ENCODE measurements at regions not wholly inside any gene's neighbourhood (a gene's known extent, or its start where the extent isn't known, plus 50 kb on each side); places are given as distances from the start of the nearest gene placed in this dataset.

- ChIA-PET CTCF (no interaction called here), POLR2A (no interaction called here)
- TF ChIP-seq ARNT (IDR thresholded peaks at IDR 0.05) = no peak
- no peak for TF ChIP-seq NFRKB (IDR thresholded peaks at IDR 0.05)
- TF ChIP-seq, protein P1, sequence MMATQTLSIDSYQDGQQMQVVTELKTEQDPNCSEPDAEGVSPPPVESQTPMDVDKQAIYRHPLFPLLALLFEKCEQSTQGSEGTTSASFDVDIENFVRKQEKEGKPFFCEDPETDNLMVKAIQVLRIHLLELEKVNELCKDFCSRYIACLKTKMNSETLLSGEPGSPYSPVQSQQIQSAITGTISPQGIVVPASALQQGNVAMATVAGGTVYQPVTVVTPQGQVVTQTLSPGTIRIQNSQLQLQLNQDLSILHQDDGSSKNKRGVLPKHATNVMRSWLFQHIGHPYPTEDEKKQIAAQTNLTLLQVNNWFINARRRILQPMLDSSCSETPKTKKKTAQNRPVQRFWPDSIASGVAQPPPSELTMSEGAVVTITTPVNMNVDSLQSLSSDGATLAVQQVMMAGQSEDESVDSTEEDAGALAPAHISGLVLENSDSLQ (IDR thresholded peaks at IDR 0.05) = no peak
- no peak for TF ChIP-seq LEF1 (IDR thresholded peaks at IDR 0.05; ENCODE audit: borderline replicate concordance)
- DNase-seq (ENCODE audit: extremely low spot score) = no peak
Observed at GRCh38 chr18:78582181-78582709, 397.4 kb upstream of the SALL3 start.

DNA sequence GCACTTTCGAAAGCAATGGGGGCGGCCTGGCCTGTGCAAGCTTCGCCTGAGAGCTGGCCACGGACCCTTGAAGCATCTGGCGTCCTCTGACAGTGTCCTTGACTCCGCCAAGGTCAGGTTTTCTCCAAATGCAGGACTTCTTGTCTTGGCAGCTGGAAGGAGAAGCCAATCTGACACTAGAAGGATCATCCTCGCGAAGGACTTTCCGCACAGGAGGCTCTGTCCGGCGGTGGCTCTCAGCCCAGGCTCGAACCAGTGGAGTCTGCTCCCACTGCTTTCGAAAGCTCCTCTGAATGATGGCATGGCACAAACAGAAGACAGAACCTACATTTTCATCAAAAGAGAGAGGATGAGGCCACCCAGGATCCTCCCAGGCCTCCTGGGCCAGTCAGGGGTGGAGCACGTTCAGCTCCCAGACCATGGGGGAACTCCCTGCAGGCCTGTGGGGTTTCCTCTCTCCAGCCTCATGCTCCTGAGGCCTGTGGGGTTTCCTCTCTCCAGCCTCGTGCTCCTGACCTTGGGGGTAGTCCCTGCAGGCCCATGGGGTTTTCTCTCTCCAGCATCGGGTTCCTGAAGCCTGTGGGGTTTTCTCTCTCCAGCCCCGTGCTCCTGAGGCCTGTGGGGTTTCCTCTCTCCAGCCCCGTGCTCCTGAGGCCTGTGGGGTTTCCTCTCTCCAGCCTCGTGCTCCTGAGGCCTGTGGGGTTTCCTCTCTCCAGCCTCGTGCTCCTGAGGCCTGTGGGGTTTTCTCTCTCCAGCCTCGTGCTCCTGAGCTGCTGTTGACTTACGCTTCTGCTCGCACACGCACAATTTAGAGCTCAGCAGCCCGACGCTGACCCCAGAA is 396.5 kb upstream of the SALL3 start:
- DNase-seq (ENCODE audit: extremely low spot score) = no peak
- ChIA-PET POLR2A (no interaction called here), CTCF (no interaction called here)
- TF ChIP-seq CTBP1 (IDR thresholded peaks at IDR 0.05; ENCODE audit: borderline replicate concordance) = no peak
- TF ChIP-seq SP1 (IDR thresholded peaks at IDR 0.05) = no peak
- TF ChIP-seq, protein P1 (IDR thresholded peaks at IDR 0.05) = no peak
- no peak for TF ChIP-seq SUZ12 (IDR thresholded peaks at IDR 0.05)
- TF ChIP-seq FOXM1 (IDR thresholded peaks at IDR 0.05; ENCODE audit: borderline replicate concordance) = no peak
- no peak for TF ChIP-seq ELF4 (IDR thresholded peaks at IDR 0.05)
- no peak for TF ChIP-seq ZNF384 (IDR thresholded peaks at IDR 0.05)
- no peak for TF ChIP-seq ARNT (IDR thresholded peaks at IDR 0.05)
- no peak for TF ChIP-seq FOXA1 (IDR thresholded peaks at IDR 0.05)
- TF ChIP-seq TARDBP (IDR thresholded peaks at IDR 0.05) = no peak
- TF ChIP-seq HDGF (IDR thresholded peaks at IDR 0.05; ENCODE audit: borderline replicate concordance) = no peak
- TF ChIP-seq LEF1 (IDR thresholded peaks at IDR 0.05; ENCODE audit: borderline replicate concordance) = no peak
- no peak for TF ChIP-seq BHLHE40 (IDR thresholded peaks at IDR 0.05; ENCODE audit: borderline replicate concordance)
- TF ChIP-seq NFRKB (IDR thresholded peaks at IDR 0.05) = no peak
- TF ChIP-seq L3MBTL2 (conservative IDR thresholded peaks at IDR 0.05) = no peak
- no peak for TF ChIP-seq FOXK2 (IDR thresholded peaks at IDR 0.05)

DNA sequence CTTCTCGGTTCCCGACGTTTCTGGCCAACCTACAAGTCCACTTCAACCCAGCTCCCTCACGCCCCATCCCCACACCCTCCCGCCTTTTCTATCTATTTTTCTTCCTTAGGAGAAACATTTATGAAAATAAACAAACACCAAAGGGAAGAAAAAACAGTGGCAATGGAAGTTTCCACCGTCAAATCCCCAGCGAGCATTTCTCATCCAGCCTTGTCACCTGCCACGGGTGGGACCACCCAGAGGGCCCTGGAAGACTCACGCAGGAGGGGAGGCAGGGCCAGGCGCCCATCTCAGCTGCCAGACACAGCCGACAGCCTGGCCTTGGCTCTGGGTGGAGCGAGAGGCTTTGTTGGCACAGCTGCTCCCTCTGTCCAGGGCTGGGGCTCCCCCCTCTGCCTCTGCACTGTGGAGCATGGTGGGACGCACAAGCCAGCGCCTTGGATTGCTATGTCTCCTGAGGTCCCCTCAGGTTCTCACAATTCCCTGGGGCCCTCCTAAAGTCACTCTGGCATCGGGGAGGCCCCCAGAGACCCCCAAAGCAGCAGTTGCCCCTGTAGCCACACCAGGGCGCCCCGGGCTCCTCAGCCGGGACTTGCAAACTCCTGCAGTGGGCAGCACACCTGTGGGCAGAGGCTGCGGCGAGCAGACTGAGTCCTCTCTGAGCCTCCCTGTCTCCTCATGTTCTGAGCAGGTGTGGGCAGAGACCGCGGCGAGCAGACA is 395.7 kb upstream of the SALL3 start:
- ChIA-PET POLR2A (no interaction called here), CTCF (no interaction called here)
- no peak for TF ChIP-seq NFRKB (IDR thresholded peaks at IDR 0.05)
- TF ChIP-seq FOXM1 (IDR thresholded peaks at IDR 0.05; ENCODE audit: borderline replicate concordance) = no peak
- TF ChIP-seq BHLHE40 (IDR thresholded peaks at IDR 0.05; ENCODE audit: borderline replicate concordance) = no peak
- TF ChIP-seq ARNT (IDR thresholded peaks at IDR 0.05) = no peak
- no peak for TF ChIP-seq HDGF (IDR thresholded peaks at IDR 0.05; ENCODE audit: borderline replicate concordance)
- TF ChIP-seq, protein P1 (IDR thresholded peaks at IDR 0.05) = no peak
- TF ChIP-seq FOXK2 (IDR thresholded peaks at IDR 0.05) = no peak
- no peak for TF ChIP-seq TARDBP (IDR thresholded peaks at IDR 0.05)
- TF ChIP-seq SP1 (IDR thresholded peaks at IDR 0.05) = no peak
- TF ChIP-seq LEF1 (IDR thresholded peaks at IDR 0.05; ENCODE audit: borderline replicate concordance) = no peak
- no peak for TF ChIP-seq CTBP1 (IDR thresholded peaks at IDR 0.05; ENCODE audit: borderline replicate concordance)
- TF ChIP-seq L3MBTL2 (conservative IDR thresholded peaks at IDR 0.05) = no peak
- TF ChIP-seq SUZ12 (IDR thresholded peaks at IDR 0.05) = no peak
- TF ChIP-seq ELF4 (IDR thresholded peaks at IDR 0.05) = no peak
- TF ChIP-seq ZNF384 (IDR thresholded peaks at IDR 0.05) = no peak
- TF ChIP-seq FOXA1 (IDR thresholded peaks at IDR 0.05) = no peak
- no peak for DNase-seq (ENCODE audit: extremely low spot score)

- TF ChIP-seq, protein P1 (IDR thresholded peaks at IDR 0.05) = no peak
- TF ChIP-seq SP1 (IDR thresholded peaks at IDR 0.05) (no peak), CTBP1 (IDR thresholded peaks at IDR 0.05; ENCODE audit: borderline replicate concordance) (no peak), ARNT (IDR thresholded peaks at IDR 0.05) (no peak)
- no peak for DNase-seq (ENCODE audit: extremely low spot score)
- CTCF ChIA-PET = no interaction called here
- POLR2A ChIA-PET = no interaction called here
Observed at GRCh38 chr18:78584459-78585022, 395.1 kb upstream of the SALL3 start.

DNA sequence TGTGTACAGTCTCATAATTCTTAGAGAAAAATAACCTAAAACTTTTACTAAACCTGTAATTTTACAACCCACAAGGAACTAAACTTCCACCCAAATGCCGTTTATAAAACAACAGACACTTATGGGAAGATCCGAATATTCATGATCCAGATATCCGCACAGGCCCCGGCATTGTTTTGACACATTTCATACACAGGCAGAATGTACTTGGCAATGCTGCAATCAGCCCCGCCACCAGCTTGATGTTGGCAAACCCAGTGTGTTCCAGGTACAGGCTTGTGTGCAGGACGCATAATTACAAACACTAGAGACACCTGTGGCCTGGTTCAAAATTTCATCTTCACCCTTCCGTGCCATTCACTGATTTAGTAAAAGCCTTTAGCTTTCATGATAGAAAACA is 393.0 kb upstream of the SALL3 start:
- DNase-seq (ENCODE audit: extremely low spot score) = no peak
- ChIA-PET POLR2A (no interaction called here), CTCF (no interaction called here)
- no peak for TF ChIP-seq FOXM1 (IDR thresholded peaks at IDR 0.05; ENCODE audit: borderline replicate concordance)
- no peak for TF ChIP-seq ARNT (IDR thresholded peaks at IDR 0.05)
- no peak for TF ChIP-seq CTBP1 (IDR thresholded peaks at IDR 0.05; ENCODE audit: borderline replicate concordance)
- TF ChIP-seq FOXK2 (IDR thresholded peaks at IDR 0.05) = no peak
- TF ChIP-seq TARDBP (IDR thresholded peaks at IDR 0.05) = no peak
- TF ChIP-seq, protein P1 (IDR thresholded peaks at IDR 0.05) = no peak
- no peak for TF ChIP-seq SUZ12 (IDR thresholded peaks at IDR 0.05)
- no peak for TF ChIP-seq NFRKB (IDR thresholded peaks at IDR 0.05)
- no peak for TF ChIP-seq HDGF (IDR thresholded peaks at IDR 0.05; ENCODE audit: borderline replicate concordance)
- TF ChIP-seq SP1 (IDR thresholded peaks at IDR 0.05) = no peak
- no peak for TF ChIP-seq ELF4 (IDR thresholded peaks at IDR 0.05)
- TF ChIP-seq ZNF384 (IDR thresholded peaks at IDR 0.05) = no peak
- no peak for TF ChIP-seq L3MBTL2 (conservative IDR thresholded peaks at IDR 0.05)
- TF ChIP-seq LEF1 (IDR thresholded peaks at IDR 0.05; ENCODE audit: borderline replicate concordance) = no peak
- no peak for TF ChIP-seq FOXA1 (IDR thresholded peaks at IDR 0.05)
- TF ChIP-seq BHLHE40 (IDR thresholded peaks at IDR 0.05; ENCODE audit: borderline replicate concordance) = no peak
